Natural killer cell (primary cell): ENCODE measurements at regions not wholly inside any gene's neighbourhood (a gene's known extent, or its start where the extent isn't known, plus 50 kb on each side); places are given as distances from the start of the nearest gene placed in this dataset.

Experiments
- ATAC-seq, 3 donors: fragments of 150-1000 bp in 2 of 3; fragments of 200-7000 bp in 1 of 3; cut with Tn5 transposase; 1 replicate in 1 of 3; 2 replicates in 2 of 3; pipeline ENCODE4 v1.10.0; 2021; ENCODE audit warnings: mild to moderate bottlenecking in 2 of 3, moderate library complexity in 2 of 3
- DNase-seq, 2 donors: peaks; one replicate each; pipeline versions ENCODE4 v3.0.0 to v3.0.0-alpha.2; 2013 to 2021; ENCODE audit warnings: mixed read lengths in 1 of 2
- H3K27ac ChIP-seq: one replicate; pipeline ENCODE4 v1.5.1; 2013; ENCODE audit warnings: mild to moderate bottlenecking, low read length
- H3K27me3 ChIP-seq: one replicate; pipeline ENCODE4 v1.6.1; 2013; ENCODE audit warnings: low read length; ENCODE audit not compliant: control insufficient read depth, insufficient read depth
- H3K36me3 ChIP-seq: one replicate; pipeline ENCODE4 v1.6.1; 2013; ENCODE audit warnings: low read length; ENCODE audit not compliant: control insufficient read depth, insufficient read depth
- H3K4me1 ChIP-seq: one replicate; pipeline ENCODE4 v1.6.1; 2013; ENCODE audit warnings: low read length; ENCODE audit not compliant: control insufficient read depth, insufficient read depth
- H3K4me3 ChIP-seq: one replicate; pipeline ENCODE4 v1.5.1; 2013; ENCODE audit warnings: low read length
- H3K9me3 ChIP-seq: one replicate; pipeline ENCODE4 v1.6.1; 2013; ENCODE audit warnings: low read length; ENCODE audit not compliant: control insufficient read depth, insufficient read depth
- H3K27ac Mint-ChIP-seq, 2 donors: one replicate each; pipeline ENCODE4 v1.8.0; 2022; ENCODE audit warnings: mild to moderate bottlenecking in 2 of 2, mixed read lengths in 2 of 2, moderate library complexity in 1 of 2
- H3K27me3 Mint-ChIP-seq, 2 donors: one replicate each; pipeline ENCODE4 v1.8.0; 2022; ENCODE audit warnings: low read depth in 2 of 2, mixed read lengths in 2 of 2
- H3K36me3 Mint-ChIP-seq: one replicate; pipeline ENCODE4 v1.8.0; 2022; ENCODE audit warnings: mixed read lengths
- H3K4me1 Mint-ChIP-seq, 2 donors: one replicate each; pipeline ENCODE4 v1.8.0; 2022; ENCODE audit warnings: mixed read lengths in 2 of 2
- H3K4me3 Mint-ChIP-seq: one replicate; pipeline ENCODE4 v1.8.0; 2022; ENCODE audit warnings: mild to moderate bottlenecking, moderate library complexity, mixed read lengths
- H3K9me3 Mint-ChIP-seq, 2 donors: one replicate each; pipeline ENCODE4 v1.8.0; 2022; ENCODE audit warnings: mixed read lengths in 2 of 2
- WGBS: methylation state at CpG from one replicate; pipeline ENCODE4 v1.1.7; 2013; ENCODE audit warnings: missing lambda C conversion rate; ENCODE audit not compliant: insufficient coverage; 5-methylcytosine and 5-hydroxymethylcytosine counted together
- intact Hi-C: fragments of 100-400 bp; cut with micrococcal nuclease; formaldehyde crosslinking; loops from one replicate; pipeline ENCODE4 v1.14.2; 2022
- TF ChIP-seq, protein P1 (sequence below): fragments of 200-600 bp; IDR thresholded peaks from one replicate; pipeline ENCODE4 v1.8.0; 2022; ENCODE audit warnings: antibody characterized with exemption

GRCh38 chr6:165717732-165718465 is 54.9 kb upstream of the PDE10A start:
- H3K27me3 ChIP-seq, result no peaks in the 10 kb centered on the region
- DNase-seq (no peak), ATAC-seq (no peak)
- 40% methylated on average over 1 of the region's 5 CpGs for WGBS
- no peaks in the 10 kb centered on the region for H3K9me3 Mint-ChIP-seq
- no peaks in the 10 kb centered on the region for H3K4me1 Mint-ChIP-seq
- H3K4me3 ChIP-seq, result no peak overlapping the region
- H3K4me1 ChIP-seq, result no peaks in the 10 kb centered on the region
- no peaks in the 10 kb centered on the region for H3K36me3 ChIP-seq
- H3K27me3 Mint-ChIP-seq, result peaks cover 14 to 15% of the 10 kb centered on the region in 2 donors
- intact Hi-C loops, result no loop called here
- no peaks in the 10 kb centered on the region for H3K36me3 Mint-ChIP-seq
- no peak overlapping the region for H3K27ac Mint-ChIP-seq
- TF ChIP-seq, protein P1, sequence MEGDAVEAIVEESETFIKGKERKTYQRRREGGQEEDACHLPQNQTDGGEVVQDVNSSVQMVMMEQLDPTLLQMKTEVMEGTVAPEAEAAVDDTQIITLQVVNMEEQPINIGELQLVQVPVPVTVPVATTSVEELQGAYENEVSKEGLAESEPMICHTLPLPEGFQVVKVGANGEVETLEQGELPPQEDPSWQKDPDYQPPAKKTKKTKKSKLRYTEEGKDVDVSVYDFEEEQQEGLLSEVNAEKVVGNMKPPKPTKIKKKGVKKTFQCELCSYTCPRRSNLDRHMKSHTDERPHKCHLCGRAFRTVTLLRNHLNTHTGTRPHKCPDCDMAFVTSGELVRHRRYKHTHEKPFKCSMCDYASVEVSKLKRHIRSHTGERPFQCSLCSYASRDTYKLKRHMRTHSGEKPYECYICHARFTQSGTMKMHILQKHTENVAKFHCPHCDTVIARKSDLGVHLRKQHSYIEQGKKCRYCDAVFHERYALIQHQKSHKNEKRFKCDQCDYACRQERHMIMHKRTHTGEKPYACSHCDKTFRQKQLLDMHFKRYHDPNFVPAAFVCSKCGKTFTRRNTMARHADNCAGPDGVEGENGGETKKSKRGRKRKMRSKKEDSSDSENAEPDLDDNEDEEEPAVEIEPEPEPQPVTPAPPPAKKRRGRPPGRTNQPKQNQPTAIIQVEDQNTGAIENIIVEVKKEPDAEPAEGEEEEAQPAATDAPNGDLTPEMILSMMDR, result no peak
- H3K27ac ChIP-seq, result no peak overlapping the region
- H3K9me3 ChIP-seq, result no peaks in the 10 kb centered on the region
- H3K4me3 Mint-ChIP-seq, result no peak overlapping the region

- no peaks in the 10 kb centered on the region for H3K36me3 Mint-ChIP-seq
- WGBS, result 94% methylated on average over 3 of the region's 4 CpGs
These were observed 53.8 kb upstream of the PDE10A start for GRCh38 chr6:165716886-165717285.

GRCh38 chr6:165715428-165715827 is 52.4 kb upstream of the PDE10A start:
- Mint-ChIP-seq H3K4me1 (no peaks in the 10 kb centered on the region), H3K4me3 (no peak overlapping the region), H3K27ac (no peak overlapping the region), H3K9me3 (no peaks in the 10 kb centered on the region), H3K27me3 (peaks cover 14 to 15% of the 10 kb centered on the region in 2 donors), H3K36me3 (no peaks in the 10 kb centered on the region)
- H3K27me3 ChIP-seq, result no peaks in the 10 kb centered on the region
- intact Hi-C loops, result no loop called here
- H3K4me3 ChIP-seq, result no peak overlapping the region
- no peaks in the 10 kb centered on the region for H3K4me1 ChIP-seq
- TF ChIP-seq, protein P1, result no peak
- no peak for DNase-seq
- H3K27ac ChIP-seq, result no peak overlapping the region
- ATAC-seq, result no peak
- 95% methylated on average over 11 of the region's 11 CpGs for WGBS
- no peaks in the 10 kb centered on the region for H3K36me3 ChIP-seq
- no peaks in the 10 kb centered on the region for H3K9me3 ChIP-seq

More at GRCh38 chr6:165716886-165717285, 53.8 kb upstream of the PDE10A start:
- intact Hi-C loops, result no loop called here
- Histone ChIP-seq H3K27me3 (no peaks in the 10 kb centered on the region), H3K9me3 (no peaks in the 10 kb centered on the region), H3K36me3 (no peaks in the 10 kb centered on the region), H3K4me1 (no peaks in the 10 kb centered on the region), H3K4me3 (no peak overlapping the region), H3K27ac (no peak overlapping the region)
- Mint-ChIP-seq H3K4me1 (no peaks in the 10 kb centered on the region), H3K27ac (no peak overlapping the region), H3K27me3 (peaks cover 14 to 15% of the 10 kb centered on the region in 2 donors), H3K4me3 (no peak overlapping the region), H3K9me3 (no peaks in the 10 kb centered on the region)
- no peak for DNase-seq
- TF ChIP-seq, protein P1, result no peak
- ATAC-seq, result no peak

DNA sequence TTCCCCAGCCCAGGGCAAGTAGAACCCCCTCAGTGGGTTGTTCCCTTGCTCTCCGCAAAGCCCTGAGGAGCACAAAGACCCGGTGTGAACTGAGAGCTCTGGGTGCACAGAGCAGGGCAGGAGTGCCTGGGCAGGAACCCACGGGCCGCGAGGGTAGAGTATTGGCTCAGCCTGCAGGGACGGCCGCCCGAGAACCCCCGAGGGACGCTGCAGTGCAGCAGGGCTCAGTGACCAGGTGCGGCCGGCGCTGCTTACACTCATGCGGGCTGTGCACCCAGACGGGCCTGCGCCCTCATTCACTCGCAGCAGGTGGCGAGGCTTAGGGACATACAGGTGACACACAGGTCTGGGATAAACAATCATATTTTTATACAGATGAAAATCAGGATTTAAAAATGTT is 51.9 kb upstream of the PDE10A start:
- ATAC-seq, result no peak
- H3K4me1 Mint-ChIP-seq, result no peaks in the 10 kb centered on the region
- intact Hi-C loops, result no loop called here
- Histone ChIP-seq H3K27me3 (no peaks in the 10 kb centered on the region), H3K4me3 (no peak overlapping the region), H3K9me3 (no peaks in the 10 kb centered on the region), H3K27ac (no peak overlapping the region), H3K36me3 (no peaks in the 10 kb centered on the region), H3K4me1 (no peaks in the 10 kb centered on the region)
- TF ChIP-seq, protein P1, result no peak
- H3K27me3 Mint-ChIP-seq, result peaks cover 13 to 15% of the 10 kb centered on the region in 2 donors
- no peak overlapping the region for H3K27ac Mint-ChIP-seq
- no peaks in the 10 kb centered on the region for H3K36me3 Mint-ChIP-seq
- H3K4me3 Mint-ChIP-seq, result no peak overlapping the region
- H3K9me3 Mint-ChIP-seq, result no peaks in the 10 kb centered on the region
- WGBS, result 91% methylated on average over 18 of the region's 18 CpGs
- no peak for DNase-seq
